Ishikawa (cell line): ENCODE measurements at regions not wholly inside any gene's neighbourhood (a gene's known extent, or its start where the extent isn't known, plus 50 kb on each side); places are given as distances from the start of the nearest gene placed in this dataset.

ENCODE experiments used
- CEBPB ChIP-seq: IDR thresholded peaks from 2 replicates; pipeline ENCODE4 v1.6.1; 2012
- CREB1 ChIP-seq: IDR thresholded peaks from 2 replicates; pipeline ENCODE4 v1.6.1; 2012; ENCODE audit warnings: low read depth
- EP300 ChIP-seq: IDR thresholded peaks from 2 replicates; pipeline ENCODE4 v1.6.1; 2012; ENCODE audit warnings: borderline replicate concordance
- FOXM1 ChIP-seq: IDR thresholded peaks from 2 replicates; pipeline ENCODE4 v1.6.1; 2012; ENCODE audit warnings: low read depth, borderline replicate concordance
- RAD21 ChIP-seq: IDR thresholded peaks from 2 replicates; pipeline ENCODE4 v1.6.1; 2012; ENCODE audit warnings: low read depth
- REST ChIP-seq: IDR thresholded peaks from 2 replicates; pipeline ENCODE4 v1.6.1; 2012; ENCODE audit warnings: low read depth, mild to moderate bottlenecking
- TAF1 ChIP-seq: IDR thresholded peaks from 2 replicates; pipeline ENCODE4 v1.6.1; 2012; ENCODE audit warnings: low read depth, mild to moderate bottlenecking
- ZBTB7A ChIP-seq: IDR thresholded peaks from 2 replicates; pipeline ENCODE4 v1.6.1; 2012; ENCODE audit warnings: low read depth

GRCh38 chr1:238530209-238530851 is 639.6 kb upstream of the ZP4 start:
- TF ChIP-seq CREB1 (no peak), ZBTB7A (no peak), REST (no peak), RAD21 (no peak), CEBPB (no peak), FOXM1 (no peak), TAF1 (no peak), EP300 (no peak)
